Testis (tissue), 2 donors: ENCODE measurements at regions not wholly inside any gene's neighbourhood (a gene's known extent, or its start where the extent isn't known, plus 50 kb on each side); places are given as distances from the start of the nearest gene placed in this dataset.

Experiments used
- DNase-seq: peaks from one replicate; pipeline ENCODE4 v3.0.0-alpha.2; 2019
- H3K27ac ChIP-seq, 2 donors: fragments of 200-600 bp; sonication (generic); one replicate each; pipeline ENCODE4 v1.5.1; 2019
- H3K27me3 ChIP-seq: fragments of 200-600 bp; sonication (generic); one replicate; pipeline ENCODE4 v1.5.1; 2019
- H3K36me3 ChIP-seq: fragments of 200-600 bp; sonication (generic); one replicate; pipeline ENCODE4 v1.5.1; 2017; ENCODE audit warnings: low read depth; ENCODE audit errors: missing control alignments
- H3K4me1 ChIP-seq: fragments of 200-600 bp; sonication (generic); one replicate; pipeline ENCODE4 v1.5.1; 2019
- H3K4me3 ChIP-seq, 2 donors: fragments of 200-600 bp; sonication (generic); one replicate each; pipeline ENCODE4 v1.5.1; 2017 to 2019
- H3K9me3 ChIP-seq: fragments of 200-600 bp; sonication (generic); one replicate; pipeline ENCODE4 v1.5.1; 2017
- CTCF ChIP-seq, 3 experiments: fragments of 450-650 bp in 2 of 3; fragments of 200-600 bp in 1 of 3; sonication (generic) in 1 of 3; IDR thresholded peaks; one replicate each; pipeline ENCODE4 v1.5.1; 2016 to 2019; ENCODE audit warnings: antibody characterized with exemption in 3 of 3, mild to moderate bottlenecking in 2 of 3, moderate library complexity in 1 of 3
- POLR2A ChIP-seq: fragments of 450-650 bp; IDR thresholded peaks from one replicate; pipeline ENCODE4 v1.6.1; 2017; ENCODE audit warnings: antibody characterized with exemption, mild to moderate bottlenecking, moderate library complexity
- WGBS, 2 donors: methylation state at CpG; one replicate each; pipeline ENCODE4 v1.1.5; 2018; 5-methylcytosine and 5-hydroxymethylcytosine counted together
- intact Hi-C: fragments of 100-400 bp; cut with DNase I; formaldehyde crosslinking; loops from one replicate; pipeline ENCODE4 v1.15.1; 2023; ENCODE audit warnings: low total_unique reads

- no peaks in the 10 kb centered on the region for H3K4me1 ChIP-seq
- H3K36me3 ChIP-seq, result no peaks in the 10 kb centered on the region
- no peak for TF ChIP-seq CTCF (IDR thresholded peaks at IDR 0.05)
- no peak for TF ChIP-seq POLR2A
- H3K4me3 ChIP-seq, result no peak overlapping the region
- no peaks in the 10 kb centered on the region for H3K27me3 ChIP-seq
- 65 to 76% methylated on average over 1 of the region's 1 CpG for WGBS, 2 donors
- intact Hi-C loops, result no loop called here
- DNase-seq, result no peak
- no peaks in the 10 kb centered on the region for H3K9me3 ChIP-seq
- no peak overlapping the region for H3K27ac ChIP-seq
Observed at GRCh38 chr1:166616206-166616605, 223.1 kb upstream of the POGK start.

GRCh38 chr1:166626711-166627110 lies 212.6 kb upstream of the POGK start:
- no peaks in the 10 kb centered on the region for H3K4me1 ChIP-seq
- intact Hi-C loops, result no loop called here
- WGBS, 2 donors, result 93 to 95% methylated on average over 1 of the region's 1 CpG
- H3K27ac ChIP-seq, result no peak overlapping the region
- no peak overlapping the region for H3K4me3 ChIP-seq
- no peaks in the 10 kb centered on the region for H3K9me3 ChIP-seq
- H3K36me3 ChIP-seq, result no peaks in the 10 kb centered on the region
- no peaks in the 10 kb centered on the region for H3K27me3 ChIP-seq
- TF ChIP-seq CTCF (IDR thresholded peaks at IDR 0.05) (no peak), POLR2A (no peak)
- DNase-seq, result no peak

GRCh38 chr1:166627558-166627957 lies 211.7 kb upstream of the POGK start:
- Histone ChIP-seq H3K27me3 (no peaks in the 10 kb centered on the region), H3K9me3 (no peaks in the 10 kb centered on the region), H3K36me3 (no peaks in the 10 kb centered on the region), H3K27ac (no peak overlapping the region), H3K4me3 (no peak overlapping the region), H3K4me1 (no peaks in the 10 kb centered on the region)
- no peak for TF ChIP-seq POLR2A
- no peak for TF ChIP-seq CTCF (IDR thresholded peaks at IDR 0.05)
- intact Hi-C loops, result no loop called here
- no peak for DNase-seq
- 47 to 52% methylated on average over 3 to 4 of the region's 4 CpGs for WGBS, 2 donors

GRCh38 chr1:166628259-166628658 lies 211.0 kb upstream of the POGK start:
- Histone ChIP-seq H3K9me3 (no peaks in the 10 kb centered on the region), H3K4me1 (no peaks in the 10 kb centered on the region), H3K4me3 (no peak overlapping the region), H3K27me3 (no peaks in the 10 kb centered on the region), H3K36me3 (no peaks in the 10 kb centered on the region), H3K27ac (no peak overlapping the region)
- 58 to 74% methylated on average over 1 of the region's 1 CpG for WGBS, 2 donors
- no peak for TF ChIP-seq POLR2A
- no peak for TF ChIP-seq CTCF (IDR thresholded peaks at IDR 0.05)
- intact Hi-C loops, result no loop called here
- no peak for DNase-seq

GRCh38 chr1:166629946-166630345 lies 209.3 kb upstream of the POGK start:
- intact Hi-C loops, result no loop called here
- no peaks in the 10 kb centered on the region for H3K27me3 ChIP-seq
- 60 to 68% methylated on average over 1 of the region's 1 CpG for WGBS, 2 donors
- no peak overlapping the region for H3K4me3 ChIP-seq
- no peaks in the 10 kb centered on the region for H3K4me1 ChIP-seq
- TF ChIP-seq CTCF (IDR thresholded peaks at IDR 0.05) (no peak), POLR2A (no peak)
- H3K9me3 ChIP-seq, result no peaks in the 10 kb centered on the region
- no peaks in the 10 kb centered on the region for H3K36me3 ChIP-seq
- H3K27ac ChIP-seq, result no peak overlapping the region
- no peak for DNase-seq
